WTC11 (cell line): ENCODE measurements at regions not wholly inside any gene's neighbourhood (a gene's known extent, or its start where the extent isn't known, plus 50 kb on each side); places are given as distances from the start of the nearest gene placed in this dataset.

Source experiments
- ATAC-seq: fragments of 200-7000 bp; cut with Tn5 transposase; 2 replicates; pipeline ENCODE4 v1.10.0; 2021; ENCODE audit warnings: mild to moderate bottlenecking, moderate library complexity
- CTCF ChIA-PET: fragments of 300-600 bp; sonication (Branson Sonifier 250); formaldehyde crosslinking; loops from one replicate; lab custom pipeline; 2021; ENCODE audit warnings: antibody characterized with exemption; lab: Charles Lee
- POLR2A ChIA-PET: fragments of 350-600 bp; sonication (Branson Sonifier 250); formaldehyde crosslinking; loops from one replicate; lab custom pipeline; 2021; ENCODE audit warnings: antibody characterized with exemption; lab: Charles Lee
- DNase-seq: peaks from one replicate; pipeline ENCODE4 v3.0.0; 2021; ENCODE audit warnings: low spot score
- H3K27ac Mint-ChIP-seq: 2 replicates; pipeline ENCODE4 v1.8.0; 2021; ENCODE audit warnings: mixed read lengths
- H3K27me3 Mint-ChIP-seq: 2 replicates; pipeline ENCODE4 v1.8.0; 2021; ENCODE audit warnings: low read depth, mild to moderate bottlenecking, moderate library complexity, mixed read lengths
- H3K36me3 Mint-ChIP-seq: 2 replicates; pipeline ENCODE4 v1.8.0; 2021; ENCODE audit warnings: mixed read lengths
- H3K4me1 Mint-ChIP-seq: 2 replicates; pipeline ENCODE4 v1.8.0; 2022; ENCODE audit warnings: mixed read lengths
- H3K4me3 Mint-ChIP-seq: 2 replicates; pipeline ENCODE4 v1.8.0; 2021; ENCODE audit warnings: mild to moderate bottlenecking, moderate library complexity, mixed read lengths
- H3K9me3 Mint-ChIP-seq: 2 replicates; pipeline ENCODE4 v1.8.0; 2021; ENCODE audit warnings: mixed read lengths
- ELF4 ChIP-seq: sonication (generic); formaldehyde crosslinking; IDR thresholded peaks from 2 replicates; pipeline ENCODE4 v1.8.1; 2022; ENCODE audit warnings: low read depth, mild to moderate bottlenecking, moderate library complexity, missing genetic modification reagents
- GABPB1 ChIP-seq: sonication (generic); formaldehyde crosslinking; IDR thresholded peaks from 2 replicates; pipeline ENCODE4 v1.8.1; 2023; ENCODE audit warnings: mild to moderate bottlenecking, missing genetic modification reagents
- HMGA2 ChIP-seq: fragments of 250-450 bp; sonication (Bioruptor Pico); IDR thresholded peaks from 2 replicates; pipeline ENCODE4 v1.4.0; 2021; ENCODE audit warnings: mild to moderate bottlenecking, moderate library complexity
- MYBL2 ChIP-seq: sonication (generic); formaldehyde crosslinking; IDR thresholded peaks from 2 replicates; pipeline ENCODE4 v1.8.1; 2023; ENCODE audit warnings: mild to moderate bottlenecking, moderate library complexity, missing genetic modification reagents
- OVOL2 ChIP-seq: fragments of 250-450 bp; sonication (Bioruptor Pico); IDR thresholded peaks from 2 replicates; pipeline ENCODE4 v1.9.0; 2021; ENCODE audit warnings: mild to moderate bottlenecking, borderline replicate concordance
- SOX15 ChIP-seq: fragments of 250-450 bp; sonication (Bioruptor Pico); IDR thresholded peaks from 2 replicates; pipeline ENCODE4 v1.9.0; 2021; ENCODE audit warnings: mild to moderate bottlenecking
- TP53 ChIP-seq: sonication (generic); formaldehyde crosslinking; IDR thresholded peaks from 2 replicates; pipeline ENCODE4 v1.8.1; 2023; ENCODE audit warnings: mild to moderate bottlenecking, missing genetic modification reagents
- ZNF416 ChIP-seq: fragments of 250-450 bp; sonication (Bioruptor Pico); IDR thresholded peaks from 2 replicates; pipeline ENCODE4 v1.9.0; 2021; ENCODE audit warnings: mild to moderate bottlenecking, inconsistent platforms
- TF ChIP-seq, protein P1 (sequence below): sonication (generic); formaldehyde crosslinking; IDR thresholded peaks from 2 replicates; pipeline ENCODE4 v1.8.0; 2022; ENCODE audit warnings: mild to moderate bottlenecking, missing genetic modification reagents
- TF ChIP-seq, protein P2 (sequence below): sonication (generic); formaldehyde crosslinking; IDR thresholded peaks from 2 replicates; pipeline ENCODE4 v1.8.0; 2022; ENCODE audit warnings: mild to moderate bottlenecking, missing genetic modification reagents
- TF ChIP-seq, protein P3 (sequence below): sonication (generic); formaldehyde crosslinking; IDR thresholded peaks from 2 replicates; pipeline ENCODE4 v1.8.1; 2023; ENCODE audit warnings: mild to moderate bottlenecking, missing genetic modification reagents, borderline replicate concordance
- TF ChIP-seq, protein P4 (sequence below): sonication (generic); formaldehyde crosslinking; IDR thresholded peaks from 2 replicates; pipeline ENCODE4 v1.8.1; 2022; ENCODE audit warnings: missing genetic modification reagents, borderline replicate concordance
- TF ChIP-seq, protein P5 (sequence below): sonication (generic); formaldehyde crosslinking; IDR thresholded peaks from 2 replicates; pipeline ENCODE4 v1.8.0; 2022; ENCODE audit warnings: missing genetic modification reagents

DNA sequence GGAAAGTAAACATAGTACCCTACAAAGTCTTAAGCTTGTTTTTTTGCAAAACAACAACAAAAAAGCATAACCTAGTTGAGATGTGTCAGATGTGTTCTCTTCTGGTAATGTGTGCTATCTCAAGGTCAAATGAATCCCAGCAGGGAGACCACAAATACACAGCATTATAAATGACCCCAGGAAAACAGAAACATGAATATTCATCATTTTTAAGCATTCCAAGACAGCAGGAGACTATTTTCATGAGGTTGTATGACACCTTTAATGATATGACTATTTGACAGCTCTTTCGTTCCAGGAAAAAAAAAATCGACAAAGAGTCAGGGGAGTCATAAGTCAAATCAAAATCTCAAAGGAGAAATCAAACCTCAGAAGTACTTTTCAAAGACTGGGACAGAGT lies 62.7 kb upstream of the CBLB start (continued):
- TF ChIP-seq, protein P1, sequence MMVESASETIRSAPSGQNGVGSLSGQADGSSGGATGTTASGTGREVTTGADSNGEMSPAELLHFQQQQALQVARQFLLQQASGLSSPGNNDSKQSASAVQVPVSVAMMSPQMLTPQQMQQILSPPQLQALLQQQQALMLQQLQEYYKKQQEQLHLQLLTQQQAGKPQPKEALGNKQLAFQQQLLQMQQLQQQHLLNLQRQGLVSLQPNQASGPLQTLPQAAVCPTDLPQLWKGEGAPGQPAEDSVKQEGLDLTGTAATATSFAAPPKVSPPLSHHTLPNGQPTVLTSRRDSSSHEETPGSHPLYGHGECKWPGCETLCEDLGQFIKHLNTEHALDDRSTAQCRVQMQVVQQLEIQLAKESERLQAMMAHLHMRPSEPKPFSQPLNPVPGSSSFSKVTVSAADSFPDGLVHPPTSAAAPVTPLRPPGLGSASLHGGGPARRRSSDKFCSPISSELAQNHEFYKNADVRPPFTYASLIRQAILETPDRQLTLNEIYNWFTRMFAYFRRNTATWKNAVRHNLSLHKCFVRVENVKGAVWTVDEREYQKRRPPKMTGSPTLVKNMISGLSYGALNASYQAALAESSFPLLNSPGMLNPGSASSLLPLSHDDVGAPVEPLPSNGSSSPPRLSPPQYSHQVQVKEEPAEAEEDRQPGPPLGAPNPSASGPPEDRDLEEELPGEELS (CRISPR knock-in tag), result no peak
- TF ChIP-seq MYBL2 (CRISPR knock-in tag) (no peak), OVOL2 (no peak), SOX15 (CRISPR knock-in tag) (no peak)
- TF ChIP-seq, protein P2, sequence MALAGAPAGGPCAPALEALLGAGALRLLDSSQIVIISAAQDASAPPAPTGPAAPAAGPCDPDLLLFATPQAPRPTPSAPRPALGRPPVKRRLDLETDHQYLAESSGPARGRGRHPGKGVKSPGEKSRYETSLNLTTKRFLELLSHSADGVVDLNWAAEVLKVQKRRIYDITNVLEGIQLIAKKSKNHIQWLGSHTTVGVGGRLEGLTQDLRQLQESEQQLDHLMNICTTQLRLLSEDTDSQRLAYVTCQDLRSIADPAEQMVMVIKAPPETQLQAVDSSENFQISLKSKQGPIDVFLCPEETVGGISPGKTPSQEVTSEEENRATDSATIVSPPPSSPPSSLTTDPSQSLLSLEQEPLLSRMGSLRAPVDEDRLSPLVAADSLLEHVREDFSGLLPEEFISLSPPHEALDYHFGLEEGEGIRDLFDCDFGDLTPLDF (CRISPR knock-in tag), result no peak
- TF ChIP-seq, protein P3, sequence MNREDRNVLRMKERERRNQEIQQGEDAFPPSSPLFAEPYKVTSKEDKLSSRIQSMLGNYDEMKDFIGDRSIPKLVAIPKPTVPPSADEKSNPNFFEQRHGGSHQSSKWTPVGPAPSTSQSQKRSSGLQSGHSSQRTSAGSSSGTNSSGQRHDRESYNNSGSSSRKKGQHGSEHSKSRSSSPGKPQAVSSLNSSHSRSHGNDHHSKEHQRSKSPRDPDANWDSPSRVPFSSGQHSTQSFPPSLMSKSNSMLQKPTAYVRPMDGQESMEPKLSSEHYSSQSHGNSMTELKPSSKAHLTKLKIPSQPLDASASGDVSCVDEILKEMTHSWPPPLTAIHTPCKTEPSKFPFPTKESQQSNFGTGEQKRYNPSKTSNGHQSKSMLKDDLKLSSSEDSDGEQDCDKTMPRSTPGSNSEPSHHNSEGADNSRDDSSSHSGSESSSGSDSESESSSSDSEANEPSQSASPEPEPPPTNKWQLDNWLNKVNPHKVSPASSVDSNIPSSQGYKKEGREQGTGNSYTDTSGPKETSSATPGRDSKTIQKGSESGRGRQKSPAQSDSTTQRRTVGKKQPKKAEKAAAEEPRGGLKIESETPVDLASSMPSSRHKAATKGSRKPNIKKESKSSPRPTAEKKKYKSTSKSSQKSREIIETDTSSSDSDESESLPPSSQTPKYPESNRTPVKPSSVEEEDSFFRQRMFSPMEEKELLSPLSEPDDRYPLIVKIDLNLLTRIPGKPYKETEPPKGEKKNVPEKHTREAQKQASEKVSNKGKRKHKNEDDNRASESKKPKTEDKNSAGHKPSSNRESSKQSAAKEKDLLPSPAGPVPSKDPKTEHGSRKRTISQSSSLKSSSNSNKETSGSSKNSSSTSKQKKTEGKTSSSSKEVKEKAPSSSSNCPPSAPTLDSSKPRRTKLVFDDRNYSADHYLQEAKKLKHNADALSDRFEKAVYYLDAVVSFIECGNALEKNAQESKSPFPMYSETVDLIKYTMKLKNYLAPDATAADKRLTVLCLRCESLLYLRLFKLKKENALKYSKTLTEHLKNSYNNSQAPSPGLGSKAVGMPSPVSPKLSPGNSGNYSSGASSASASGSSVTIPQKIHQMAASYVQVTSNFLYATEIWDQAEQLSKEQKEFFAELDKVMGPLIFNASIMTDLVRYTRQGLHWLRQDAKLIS (CRISPR knock-in tag), result no peak

DNA sequence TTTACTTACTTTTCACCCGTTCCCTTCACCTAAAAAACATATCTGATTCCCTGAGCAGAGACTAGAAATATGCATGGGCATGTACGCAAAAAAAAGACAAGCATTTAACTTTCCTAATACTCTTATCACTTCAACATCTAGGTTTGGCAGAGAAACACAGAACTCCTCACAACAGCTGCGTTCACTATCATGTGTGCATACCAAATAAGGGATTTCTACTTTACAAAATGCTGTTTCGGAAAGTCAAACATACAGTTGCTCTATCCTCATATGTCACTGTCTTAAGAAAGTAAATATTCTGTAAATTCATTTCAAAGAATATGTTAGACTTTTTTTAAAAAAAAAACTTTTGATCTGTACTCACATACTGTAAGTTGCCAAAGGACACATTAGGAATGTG lies 65.1 kb upstream of the CBLB start:
- ChIA-PET CTCF (no interaction called here), POLR2A (no interaction called here)
- Mint-ChIP-seq H3K4me3 (no peak overlapping the region), H3K27ac (no peak overlapping the region), H3K4me1 (peaks cover 36% of the 10 kb centered on the region), H3K9me3 (0 out of 2 replicates have a peak, but pooled peaks cover 6% of the 10 kb centered on the region), H3K36me3 (no peaks in the 10 kb centered on the region), H3K27me3 (no peaks in the 10 kb centered on the region; the same call in 1 of the 2 replicates)
- TF ChIP-seq ELF4 (no peak), ZNF416 (CRISPR knock-in tag) (no peak), HMGA2 (no peak), TP53 (no peak)
- TF ChIP-seq, protein P4, sequence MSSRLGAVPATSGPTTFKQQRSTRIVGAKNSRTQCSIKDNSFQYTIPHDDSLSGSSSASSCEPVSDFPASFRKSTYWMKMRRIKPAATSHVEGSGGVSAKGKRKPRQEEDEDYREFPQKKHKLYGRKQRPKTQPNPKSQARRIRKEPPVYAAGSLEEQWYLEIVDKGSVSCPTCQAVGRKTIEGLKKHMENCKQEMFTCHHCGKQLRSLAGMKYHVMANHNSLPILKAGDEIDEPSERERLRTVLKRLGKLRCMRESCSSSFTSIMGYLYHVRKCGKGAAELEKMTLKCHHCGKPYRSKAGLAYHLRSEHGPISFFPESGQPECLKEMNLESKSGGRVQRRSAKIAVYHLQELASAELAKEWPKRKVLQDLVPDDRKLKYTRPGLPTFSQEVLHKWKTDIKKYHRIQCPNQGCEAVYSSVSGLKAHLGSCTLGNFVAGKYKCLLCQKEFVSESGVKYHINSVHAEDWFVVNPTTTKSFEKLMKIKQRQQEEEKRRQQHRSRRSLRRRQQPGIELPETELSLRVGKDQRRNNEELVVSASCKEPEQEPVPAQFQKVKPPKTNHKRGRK (CRISPR knock-in tag), result no peak
- ATAC-seq (no peak), DNase-seq (no peak)

DNA sequence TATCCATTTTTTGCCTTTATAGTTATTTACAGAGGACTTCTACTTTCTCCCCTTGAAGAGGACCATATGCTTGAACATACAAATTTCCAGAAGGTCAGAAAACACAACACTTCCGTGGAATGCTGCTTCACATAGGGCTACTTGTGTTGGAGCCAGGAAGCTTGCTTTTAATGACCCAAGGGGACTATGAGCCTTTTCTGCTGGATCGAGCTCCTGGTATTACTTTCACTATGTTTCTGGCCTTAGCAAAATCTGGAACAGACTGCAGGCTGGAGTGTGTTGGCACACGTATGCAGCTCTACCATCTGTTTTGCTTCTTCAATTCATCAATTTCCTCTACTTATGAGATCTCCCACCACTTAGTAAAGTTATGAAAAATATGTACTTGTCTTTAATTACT lies 69.3 kb upstream of the CBLB start:
- ATAC-seq, result no peak
- no peaks in the 10 kb centered on the region for H3K27me3 Mint-ChIP-seq
- H3K4me1 Mint-ChIP-seq, result peaks cover 20% of the 10 kb centered on the region
- no peak overlapping the region for H3K27ac Mint-ChIP-seq
- ChIA-PET CTCF (interaction anchor here (0.9 kb wide), 1 partner anchor 187 kb away, joined by 3 read pairs; no protein-coding TSS in a partner anchor), POLR2A (no interaction called here)
- H3K9me3 Mint-ChIP-seq, result 0 out of 2 replicates have a peak, but pooled peaks cover 6% of the 10 kb centered on the region
- TF ChIP-seq, protein P5, sequence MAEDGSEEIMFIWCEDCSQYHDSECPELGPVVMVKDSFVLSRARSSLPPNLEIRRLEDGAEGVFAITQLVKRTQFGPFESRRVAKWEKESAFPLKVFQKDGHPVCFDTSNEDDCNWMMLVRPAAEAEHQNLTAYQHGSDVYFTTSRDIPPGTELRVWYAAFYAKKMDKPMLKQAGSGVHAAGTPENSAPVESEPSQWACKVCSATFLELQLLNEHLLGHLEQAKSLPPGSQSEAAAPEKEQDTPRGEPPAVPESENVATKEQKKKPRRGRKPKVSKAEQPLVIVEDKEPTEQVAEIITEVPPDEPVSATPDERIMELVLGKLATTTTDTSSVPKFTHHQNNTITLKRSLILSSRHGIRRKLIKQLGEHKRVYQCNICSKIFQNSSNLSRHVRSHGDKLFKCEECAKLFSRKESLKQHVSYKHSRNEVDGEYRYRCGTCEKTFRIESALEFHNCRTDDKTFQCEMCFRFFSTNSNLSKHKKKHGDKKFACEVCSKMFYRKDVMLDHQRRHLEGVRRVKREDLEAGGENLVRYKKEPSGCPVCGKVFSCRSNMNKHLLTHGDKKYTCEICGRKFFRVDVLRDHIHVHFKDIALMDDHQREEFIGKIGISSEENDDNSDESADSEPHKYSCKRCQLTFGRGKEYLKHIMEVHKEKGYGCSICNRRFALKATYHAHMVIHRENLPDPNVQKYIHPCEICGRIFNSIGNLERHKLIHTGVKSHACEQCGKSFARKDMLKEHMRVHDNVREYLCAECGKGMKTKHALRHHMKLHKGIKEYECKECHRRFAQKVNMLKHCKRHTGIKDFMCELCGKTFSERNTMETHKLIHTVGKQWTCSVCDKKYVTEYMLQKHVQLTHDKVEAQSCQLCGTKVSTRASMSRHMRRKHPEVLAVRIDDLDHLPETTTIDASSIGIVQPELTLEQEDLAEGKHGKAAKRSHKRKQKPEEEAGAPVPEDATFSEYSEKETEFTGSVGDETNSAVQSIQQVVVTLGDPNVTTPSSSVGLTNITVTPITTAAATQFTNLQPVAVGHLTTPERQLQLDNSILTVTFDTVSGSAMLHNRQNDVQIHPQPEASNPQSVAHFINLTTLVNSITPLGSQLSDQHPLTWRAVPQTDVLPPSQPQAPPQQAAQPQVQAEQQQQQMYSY, result peak; percentile 69
- TF ChIP-seq GABPB1 (CRISPR knock-in tag), result no peak
- no peak overlapping the region for H3K4me3 Mint-ChIP-seq
- H3K36me3 Mint-ChIP-seq, result no peaks in the 10 kb centered on the region
- no peak for DNase-seq
